OCI-LY7 (cell line): ENCODE measurements at regions not wholly inside any gene's neighbourhood (a gene's known extent, or its start where the extent isn't known, plus 50 kb on each side); places are given as distances from the start of the nearest gene placed in this dataset.

Experiments
- BruUV-seq: library from RNA; stranded (reverse); fragments of 400-500 nt; replicated peaks from 2 replicates; lab custom pipeline; 2021; lab: Mats Ljungman, UMichigan
- CTCF ChIA-PET: fragments of 300-600 bp; sonication (Branson Sonifier 250); formaldehyde crosslinking; loops from one replicate; lab custom pipeline; 2022; ENCODE audit warnings: antibody characterized with exemption; ENCODE audit not compliant: unreplicated experiment; lab: Charles Lee
- POLR2A ChIA-PET: fragments of 300-600 bp; sonication (Branson Sonifier 250); formaldehyde crosslinking; loops from one replicate; lab custom pipeline; 2022; ENCODE audit warnings: antibody characterized with exemption; lab: Charles Lee
- DNase-seq: peaks from one replicate; pipeline ENCODE4 v3.0.0-alpha.2; 2015; ENCODE audit warnings: low spot score
- H2AFZ ChIP-seq: fragments of 200-600 bp; sonication (generic), shearing (Covaris generic); 2 replicates; pipeline ENCODE4 v1.6.1; 2014; ENCODE audit warnings: mild to moderate bottlenecking, antibody characterized with exemption, low read length, moderate library complexity
- H3K27ac ChIP-seq: fragments of 200-600 bp; sonication (generic); 2 replicates; pipeline ENCODE4 v1.5.1; 2014; ENCODE audit warnings: mixed run types, low read depth, mild to moderate bottlenecking, moderate library complexity, low read length, inconsistent platforms; ENCODE audit not compliant: poor library complexity, severe bottlenecking
- H3K36me3 ChIP-seq: fragments of 200-600 bp; sonication (generic); 2 replicates; pipeline ENCODE4 v1.6.1; 2014; ENCODE audit warnings: mild to moderate bottlenecking, antibody characterized with exemption, low read length, moderate library complexity, mixed read lengths; ENCODE audit not compliant: insufficient read depth
- H3K4me1 ChIP-seq: fragments of 200-600 bp; sonication (generic); 2 replicates; pipeline ENCODE4 v1.5.1; 2014; ENCODE audit warnings: mild to moderate bottlenecking, low read length; ENCODE audit not compliant: insufficient read depth, poor library complexity, severe bottlenecking
- H3K4me2 ChIP-seq: fragments of 200-600 bp; sonication (generic); 2 replicates; pipeline ENCODE4 v1.6.1; 2014; ENCODE audit warnings: mild to moderate bottlenecking, low read length
- H3K4me3 ChIP-seq: fragments of 200-600 bp; sonication (generic); 2 replicates; pipeline ENCODE4 v1.5.1; 2014; ENCODE audit warnings: mild to moderate bottlenecking, low read depth, low read length; ENCODE audit not compliant: poor library complexity, severe bottlenecking
- H3K79me2 ChIP-seq: fragments of 200-600 bp; sonication (generic); 2 replicates; pipeline ENCODE4 v1.6.1; 2016; ENCODE audit warnings: low read depth, mild to moderate bottlenecking, low read length, moderate library complexity, mixed read lengths; ENCODE audit not compliant: insufficient read depth
- H3K9me2 ChIP-seq: fragments of 200-600 bp; sonication (generic); 2 replicates; pipeline ENCODE4 v1.6.1; 2016; ENCODE audit warnings: mild to moderate bottlenecking, low read length, mixed read lengths; ENCODE audit not compliant: insufficient read depth
- H3K9me3 ChIP-seq: fragments of 200-600 bp; sonication (generic); 2 replicates; pipeline ENCODE4 v1.6.1; 2014; ENCODE audit warnings: mild to moderate bottlenecking, mixed run types, low read length, mixed read lengths
- H4K20me1 ChIP-seq: fragments of 200-600 bp; sonication (generic); 2 replicates; pipeline ENCODE4 v1.6.1; 2014; ENCODE audit warnings: mild to moderate bottlenecking, antibody characterized with exemption, low read length, moderate library complexity, mixed read lengths; ENCODE audit not compliant: insufficient read depth
- CTCF ChIP-seq: fragments of 200-600 bp; sonication (generic); conservative IDR thresholded peaks from 2 replicates; pipeline ENCODE4 v1.5.1; 2014; ENCODE audit warnings: mild to moderate bottlenecking, antibody characterized with exemption, low read length, moderate library complexity, mixed read lengths
- EZH2phosphoT487 ChIP-seq: fragments of 200-600 bp; sonication (generic); IDR thresholded peaks from 2 replicates; pipeline ENCODE4 v1.6.1; 2018; ENCODE audit warnings: low read depth, borderline replicate concordance, mild to moderate bottlenecking, mixed run types, antibody characterized with exemption, low read length, moderate library complexity, mixed read lengths
- intact Hi-C: fragments of 100-400 bp; cut with micrococcal nuclease; formaldehyde crosslinking; loops from one replicate; pipeline ENCODE4 v1.10.0; 2022; ENCODE audit not compliant: unreplicated experiment

GRCh38 chr17:70238228-70238627, 68.9 kb downstream of the KCNJ2 start:
- no peak overlapping the region for H3K4me3 ChIP-seq
- TF ChIP-seq EZH2phosphoT487, result no peak
- TF ChIP-seq CTCF, result no peak
- no peaks in the 10 kb centered on the region for H3K36me3 ChIP-seq
- ChIA-PET CTCF (no interaction called here), POLR2A (interaction anchor here (0.7 kb wide), 1 partner anchor 86 kb away, joined by 3 read pairs; no protein-coding TSS in a partner anchor)
- H3K4me2 ChIP-seq, result no peak overlapping the region
- no peaks in the 10 kb centered on the region for H3K79me2 ChIP-seq
- no TSS peak for BruUV-seq
- H3K27ac ChIP-seq, result no peak overlapping the region
- H3K4me1 ChIP-seq, result no peaks in the 10 kb centered on the region
- no peaks in the 10 kb centered on the region for H3K9me2 ChIP-seq
- no peaks in the 10 kb centered on the region for H3K9me3 ChIP-seq
- DNase-seq, result no peak
- H4K20me1 ChIP-seq, result no peaks in the 10 kb centered on the region
- H2AFZ ChIP-seq, result no peak overlapping the region
- intact Hi-C loops, result no loop called here

DNA sequence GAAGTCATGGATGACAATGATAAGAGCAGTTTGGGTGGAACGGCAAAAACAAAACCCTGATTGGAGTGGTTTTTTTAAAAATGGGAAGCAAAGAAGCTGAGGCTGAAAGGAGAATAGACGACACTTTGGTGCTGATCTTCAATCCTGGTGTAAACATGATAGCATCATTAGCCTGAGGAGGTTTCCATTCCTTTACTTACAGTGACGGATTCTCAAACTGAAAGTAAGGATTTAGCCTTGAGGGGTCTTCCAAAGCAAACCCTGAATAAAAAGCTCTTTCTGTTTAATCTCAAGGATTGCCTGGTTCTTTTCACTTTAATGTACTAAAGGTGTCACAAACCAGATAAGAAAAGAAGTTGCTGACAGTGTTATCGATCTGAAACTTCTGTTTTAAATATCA, 69.3 kb downstream of the KCNJ2 start:
- Histone ChIP-seq H3K4me2 (no peak overlapping the region), H3K9me3 (no peaks in the 10 kb centered on the region), H3K4me1 (no peaks in the 10 kb centered on the region), H3K9me2 (no peaks in the 10 kb centered on the region), H3K4me3 (no peak overlapping the region), H4K20me1 (no peaks in the 10 kb centered on the region), H3K79me2 (no peaks in the 10 kb centered on the region), H3K36me3 (no peaks in the 10 kb centered on the region), H3K27ac (no peak overlapping the region), H2AFZ (no peak overlapping the region)
- no TSS peak for BruUV-seq
- DNase-seq, result no peak
- intact Hi-C loops, result no loop called here
- no peak for TF ChIP-seq CTCF
- no peak for TF ChIP-seq EZH2phosphoT487
- ChIA-PET POLR2A (interaction anchor here (0.7 to 1.4 kb wide), 2 partner anchors 36 to 85 kb away, joined by 3 read pairs; no protein-coding TSS in a partner anchor), CTCF (no interaction called here)

- no TSS peak for BruUV-seq
- DNase-seq, result no peak
- ChIA-PET POLR2A (interaction anchor here (1.4 kb wide), 1 partner anchor 35 kb away, joined by 3 read pairs; no protein-coding TSS in a partner anchor), CTCF (no interaction called here)
- H3K4me3 ChIP-seq, result no peak overlapping the region
- H3K9me3 ChIP-seq, result no peaks in the 10 kb centered on the region
- no peaks in the 10 kb centered on the region for H4K20me1 ChIP-seq
- no peaks in the 10 kb centered on the region for H3K4me1 ChIP-seq
- H2AFZ ChIP-seq, result no peak overlapping the region
- intact Hi-C loops, result no loop called here
- TF ChIP-seq CTCF (no peak), EZH2phosphoT487 (no peak)
- H3K4me2 ChIP-seq, result no peak overlapping the region
- H3K9me2 ChIP-seq, result no peaks in the 10 kb centered on the region
- H3K36me3 ChIP-seq, result no peaks in the 10 kb centered on the region
- H3K27ac ChIP-seq, result no peak overlapping the region
- no peaks in the 10 kb centered on the region for H3K79me2 ChIP-seq
Observed at GRCh38 chr17:70239391-70239826, 70.1 kb downstream of the KCNJ2 start.
